Thoracic aorta (tissue), 2 donors: ENCODE measurements at regions not wholly inside any gene's neighbourhood (a gene's known extent, or its start where the extent isn't known, plus 50 kb on each side); places are given as distances from the start of the nearest gene placed in this dataset.

Experiments
- ATAC-seq: fragments of 150-250 bp; one replicate; pipeline ENCODE4 v1.8.0; 2017; ENCODE audit warnings: low read depth; ENCODE audit not compliant: insufficient number of reproducible peaks, low FRiP score
- DNase-seq: peaks from one replicate; pipeline ENCODE4 v3.0.0-alpha.2; 2020; ENCODE audit warnings: low spot score
- H3K27ac ChIP-seq, 2 donors: fragments of 200-600 bp; sonication (generic); 1 replicate in 1 of 2; 2 replicates in 1 of 2; pipeline ENCODE4 v1.5.1; 2016; ENCODE audit warnings: mild to moderate bottlenecking in 2 of 2, moderate library complexity in 2 of 2
- H3K27me3 ChIP-seq: fragments of 200-600 bp; sonication (generic); replicated peaks from 2 replicates; pipeline ENCODE4 v1.6.0; 2016; ENCODE audit warnings: mild to moderate bottlenecking; ENCODE audit not compliant: insufficient read depth
- H3K36me3 ChIP-seq: fragments of 200-600 bp; sonication (generic); one replicate; pipeline ENCODE4 v1.5.1; 2016
- H3K4me1 ChIP-seq, 2 donors: fragments of 200-600 bp; sonication (generic); 1 replicate in 1 of 2; 2 replicates in 1 of 2; pipeline versions ENCODE4 v1.5.1 to v1.6.0; 2016; ENCODE audit warnings: low read depth in 2 of 2, mild to moderate bottlenecking in 1 of 2; ENCODE audit not compliant: control insufficient read depth in 1 of 2
- H3K4me3 ChIP-seq: fragments of 200-600 bp; sonication (generic); 2 replicates; pipeline ENCODE4 v1.5.1; 2016; ENCODE audit warnings: mild to moderate bottlenecking
- H3K9me3 ChIP-seq: fragments of 200-600 bp; sonication (generic); 2 replicates; pipeline ENCODE4 v1.5.1; 2016
- CTCF ChIP-seq: fragments of 200-600 bp; sonication (generic); IDR thresholded peaks from one replicate; pipeline ENCODE4 v1.5.1; 2019; ENCODE audit warnings: antibody characterized with exemption

GRCh38 chr9:81461196-81461595, 228.2 kb downstream of the TLE1 start:
- ATAC-seq = no peak
- no peak for TF ChIP-seq CTCF

GRCh38 chr9:81460693-81461092, 228.7 kb downstream of the TLE1 start:
- no peaks in the 10 kb centered on the region for H3K9me3 ChIP-seq
- no peaks in the 10 kb centered on the region for H3K27me3 ChIP-seq
- H3K27ac ChIP-seq = no peak overlapping the region
- H3K4me1 ChIP-seq = peaks cover 10 to 17% of the 10 kb centered on the region in 2 donors
- TF ChIP-seq CTCF = no peak
- no peaks in the 10 kb centered on the region for H3K36me3 ChIP-seq
- DNase-seq (no peak), ATAC-seq (no peak)
- H3K4me3 ChIP-seq = no peak overlapping the region

More at GRCh38 chr9:81461196-81461595, 228.2 kb downstream of the TLE1 start:
- Histone ChIP-seq H3K27me3 (no peaks in the 10 kb centered on the region), H3K4me1 (peaks cover 10 to 12% of the 10 kb centered on the region in 2 donors), H3K9me3 (no peaks in the 10 kb centered on the region), H3K36me3 (no peaks in the 10 kb centered on the region), H3K4me3 (no peak overlapping the region), H3K27ac (no peak overlapping the region)
- no peak for DNase-seq

- Histone ChIP-seq H3K9me3 (no peaks in the 10 kb centered on the region), H3K4me1 (peaks cover 10 to 23% of the 10 kb centered on the region in 2 donors), H3K27ac (no peak overlapping the region), H3K27me3 (no peaks in the 10 kb centered on the region), H3K4me3 (no peak overlapping the region), H3K36me3 (no peaks in the 10 kb centered on the region)
- DNase-seq = no peak
- TF ChIP-seq CTCF = no peak
- no peak for ATAC-seq
These were observed 229.8 kb downstream of the TLE1 start for GRCh38 chr9:81459591-81459990.

GRCh38 chr9:81456431-81457006, 232.8 kb downstream of the TLE1 start:
- no peak for TF ChIP-seq CTCF
- H3K36me3 ChIP-seq = no peaks in the 10 kb centered on the region
- H3K4me3 ChIP-seq = no peak overlapping the region
- no peak overlapping the region for H3K27ac ChIP-seq
- peaks cover 10 to 23% of the 10 kb centered on the region in 2 donors for H3K4me1 ChIP-seq
- no peaks in the 10 kb centered on the region for H3K27me3 ChIP-seq
- DNase-seq (no peak), ATAC-seq (peak; percentile 43)
- H3K9me3 ChIP-seq = no peaks in the 10 kb centered on the region

GRCh38 chr9:81455462-81456219, 233.7 kb downstream of the TLE1 start:
- H3K27ac ChIP-seq = no peak overlapping the region
- H3K36me3 ChIP-seq = no peaks in the 10 kb centered on the region
- peaks cover 10 to 23% of the 10 kb centered on the region in 2 donors for H3K4me1 ChIP-seq
- H3K4me3 ChIP-seq = no peak overlapping the region
- DNase-seq = no peak
- ATAC-seq = no peak
- no peaks in the 10 kb centered on the region for H3K27me3 ChIP-seq
- no peaks in the 10 kb centered on the region for H3K9me3 ChIP-seq
- TF ChIP-seq CTCF = no peak
